ENCODE measurements at regions not wholly inside any gene's neighbourhood (a gene's known extent, or its start where the extent isn't known, plus 50 kb on each side); places are given as distances from the start of the nearest gene placed in this dataset.

- TF ChIP-seq, protein P1, sequence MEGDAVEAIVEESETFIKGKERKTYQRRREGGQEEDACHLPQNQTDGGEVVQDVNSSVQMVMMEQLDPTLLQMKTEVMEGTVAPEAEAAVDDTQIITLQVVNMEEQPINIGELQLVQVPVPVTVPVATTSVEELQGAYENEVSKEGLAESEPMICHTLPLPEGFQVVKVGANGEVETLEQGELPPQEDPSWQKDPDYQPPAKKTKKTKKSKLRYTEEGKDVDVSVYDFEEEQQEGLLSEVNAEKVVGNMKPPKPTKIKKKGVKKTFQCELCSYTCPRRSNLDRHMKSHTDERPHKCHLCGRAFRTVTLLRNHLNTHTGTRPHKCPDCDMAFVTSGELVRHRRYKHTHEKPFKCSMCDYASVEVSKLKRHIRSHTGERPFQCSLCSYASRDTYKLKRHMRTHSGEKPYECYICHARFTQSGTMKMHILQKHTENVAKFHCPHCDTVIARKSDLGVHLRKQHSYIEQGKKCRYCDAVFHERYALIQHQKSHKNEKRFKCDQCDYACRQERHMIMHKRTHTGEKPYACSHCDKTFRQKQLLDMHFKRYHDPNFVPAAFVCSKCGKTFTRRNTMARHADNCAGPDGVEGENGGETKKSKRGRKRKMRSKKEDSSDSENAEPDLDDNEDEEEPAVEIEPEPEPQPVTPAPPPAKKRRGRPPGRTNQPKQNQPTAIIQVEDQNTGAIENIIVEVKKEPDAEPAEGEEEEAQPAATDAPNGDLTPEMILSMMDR (IDR thresholded peaks at IDR 0.05): no peak
- TF ChIP-seq POLR2A (IDR thresholded peaks at IDR 0.05): no peak
Observed at GRCh38 chr11:97938789-97939188, 1082.0 kb upstream of the CNTN5 start.

Data from Peyer's patch (tissue), 4 donors.